HG03558 (cell line): ENCODE measurements at regions not wholly inside any gene's neighbourhood (a gene's known extent, or its start where the extent isn't known, plus 50 kb on each side); places are given as distances from the start of the nearest gene placed in this dataset.

Experiments
- ATAC-seq: cut with Tn5 transposase; IDR thresholded peaks from one replicate; pipeline ENCODE4 v1.9.1; 2021; ENCODE audit warnings: moderate number of reproducible peaks; ENCODE audit not compliant: unreplicated experiment; ENCODE audit errors: extremely low read depth

DNA sequence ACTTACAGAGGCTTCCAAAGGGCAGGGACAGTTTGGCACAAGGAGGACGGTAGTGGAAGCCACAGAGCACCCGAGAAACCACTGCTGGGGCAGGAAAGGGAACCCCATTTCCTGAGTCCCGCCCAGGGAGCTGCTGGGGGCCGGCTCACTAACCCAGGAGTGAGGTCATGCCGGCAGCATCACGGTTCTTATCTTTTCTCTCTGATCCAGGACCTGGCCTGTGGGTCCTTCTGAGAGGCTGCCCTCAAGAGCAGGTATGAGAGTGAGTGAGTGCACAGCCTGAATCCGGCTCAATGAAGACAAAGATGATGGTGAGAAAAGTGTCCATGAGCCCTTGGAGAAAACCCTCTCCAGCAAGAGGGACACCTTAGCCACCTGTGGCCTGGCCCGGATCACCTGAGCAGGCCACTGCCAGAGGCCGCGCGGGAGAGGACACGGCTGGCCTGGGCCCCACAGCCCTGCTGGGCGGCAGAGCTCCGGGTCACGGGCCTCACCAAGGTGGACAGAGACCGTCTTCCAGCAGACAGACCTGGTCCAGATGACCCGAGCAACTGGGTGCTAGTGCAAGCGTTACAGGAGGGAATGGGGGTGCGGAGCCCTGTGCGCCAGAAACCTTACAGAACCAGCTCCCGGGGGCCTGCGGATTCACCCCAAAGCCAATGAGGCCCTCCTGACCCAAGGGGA is 94.9 kb downstream of the RIPK4 start:
- no peak for ATAC-seq

DNA sequence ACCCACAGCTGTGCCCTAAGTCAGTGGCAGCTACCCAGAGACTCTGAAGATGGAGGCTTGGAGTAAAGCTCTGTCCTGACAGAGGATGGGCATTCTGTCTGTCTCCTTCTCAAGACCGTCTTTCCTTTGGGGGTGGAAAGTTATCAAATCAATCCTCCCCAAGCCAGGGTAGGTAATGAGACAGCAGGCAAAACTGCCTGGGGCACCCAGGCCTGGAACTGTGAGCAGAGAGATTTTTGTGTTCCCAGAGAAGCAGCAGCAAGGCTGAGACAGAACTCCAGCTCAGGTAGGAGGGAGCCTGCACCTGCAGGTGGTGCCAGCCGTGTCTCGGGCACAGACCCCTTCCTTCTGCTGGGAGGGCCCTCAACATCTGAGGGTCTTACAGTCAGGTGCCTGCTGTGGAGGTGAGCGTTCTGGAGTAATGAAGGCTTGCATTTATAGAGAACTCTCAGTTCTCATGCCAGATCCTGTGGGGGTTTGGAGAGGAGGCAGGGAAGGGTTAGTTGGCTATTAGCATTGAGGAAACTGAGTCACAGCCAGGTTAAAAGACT is 95.6 kb downstream of the RIPK4 start:
- no peak for ATAC-seq

DNA sequence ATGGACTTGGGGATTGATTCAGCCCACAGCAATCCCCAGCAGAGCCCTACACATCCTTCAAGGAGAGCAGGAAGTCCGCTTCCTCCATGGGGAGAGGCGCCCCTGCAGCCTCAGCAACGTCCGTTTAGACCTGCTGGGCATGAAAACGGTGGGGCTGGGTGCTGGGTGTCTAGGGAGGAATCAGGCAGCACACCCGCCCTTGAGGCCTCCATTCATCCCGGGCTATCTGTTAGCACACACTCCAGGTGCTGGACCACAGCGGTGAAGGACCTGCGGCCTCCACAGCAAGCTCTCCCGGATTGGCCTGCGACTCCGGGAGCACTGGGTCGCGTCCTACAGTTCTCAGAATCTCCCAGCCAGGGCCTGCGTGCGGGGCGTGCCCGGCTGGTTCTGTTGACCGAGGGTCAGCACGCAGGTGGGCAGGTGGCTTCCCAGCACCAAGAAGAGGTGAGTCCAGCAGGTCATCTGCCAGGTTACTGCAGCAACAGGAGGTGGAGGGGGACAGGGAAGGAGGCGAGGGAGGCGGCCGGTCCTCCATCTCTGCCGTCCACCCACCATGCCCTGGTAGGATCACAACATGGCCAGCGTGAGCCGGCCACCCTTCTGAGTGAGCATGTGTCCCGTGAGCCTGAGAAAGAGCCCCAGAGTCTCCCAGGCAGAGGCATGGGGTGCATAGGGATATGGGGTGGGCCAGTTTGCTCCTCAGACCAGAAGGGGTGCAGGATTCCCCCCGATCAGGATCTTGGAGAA is 96.6 kb downstream of the RIPK4 start:
- ATAC-seq = no peak

DNA sequence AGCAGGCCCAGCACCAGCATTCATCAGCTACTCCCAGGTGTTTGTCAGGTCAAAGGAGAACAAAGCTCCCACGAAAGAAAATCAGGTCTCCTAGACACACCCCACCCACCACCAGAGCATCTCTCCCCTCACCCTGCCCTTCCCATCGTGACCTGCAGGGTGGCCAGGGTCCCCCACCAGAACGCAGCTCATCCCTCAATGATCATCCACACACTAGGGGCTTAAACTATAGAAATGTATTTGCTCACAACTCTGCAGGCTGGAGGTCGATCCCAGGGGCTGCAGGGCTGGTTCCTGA is 97.4 kb downstream of the RIPK4 start:
- ATAC-seq = no peak

DNA sequence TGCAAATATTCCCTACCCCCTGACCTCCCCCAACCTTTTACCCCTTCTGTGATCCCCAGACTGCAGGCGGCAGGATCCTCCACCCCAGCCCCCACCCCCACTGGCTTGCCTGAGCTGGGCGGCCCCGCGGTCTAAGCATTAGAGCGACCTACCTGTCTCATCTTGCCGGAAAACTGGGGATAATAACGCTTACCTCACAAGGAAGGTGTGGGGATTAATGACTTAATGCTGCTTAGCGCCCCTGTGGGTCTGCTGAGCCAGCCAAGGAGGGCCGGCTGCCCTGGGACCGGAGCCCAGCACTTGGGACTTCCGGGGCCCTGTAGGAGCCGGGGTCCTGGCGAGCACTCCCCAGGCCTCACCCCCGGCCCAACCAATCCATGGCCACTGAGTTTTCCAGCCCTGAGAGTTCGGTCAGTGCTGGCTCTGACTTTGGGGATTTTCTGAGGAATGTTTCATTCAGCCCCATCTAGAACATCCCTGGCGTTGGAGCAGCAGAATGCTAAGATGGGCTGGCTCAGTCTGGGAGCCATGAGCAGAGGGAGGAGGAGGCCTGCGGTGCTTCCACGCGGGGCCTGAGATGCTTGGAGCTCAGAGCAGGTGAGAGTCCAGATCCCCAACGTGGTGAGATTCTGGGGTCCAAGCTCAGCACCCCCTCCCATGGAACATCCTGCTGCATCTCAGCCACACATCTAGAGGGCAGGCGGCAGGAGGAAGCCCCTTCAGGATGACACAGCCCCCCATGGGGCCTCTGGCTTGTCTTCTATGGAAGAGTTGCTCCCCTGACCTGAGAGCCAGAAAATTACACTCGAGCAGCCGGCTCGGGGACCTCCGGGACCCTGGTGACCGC is 97.9 kb downstream of the RIPK4 start:
- no peak for ATAC-seq

DNA sequence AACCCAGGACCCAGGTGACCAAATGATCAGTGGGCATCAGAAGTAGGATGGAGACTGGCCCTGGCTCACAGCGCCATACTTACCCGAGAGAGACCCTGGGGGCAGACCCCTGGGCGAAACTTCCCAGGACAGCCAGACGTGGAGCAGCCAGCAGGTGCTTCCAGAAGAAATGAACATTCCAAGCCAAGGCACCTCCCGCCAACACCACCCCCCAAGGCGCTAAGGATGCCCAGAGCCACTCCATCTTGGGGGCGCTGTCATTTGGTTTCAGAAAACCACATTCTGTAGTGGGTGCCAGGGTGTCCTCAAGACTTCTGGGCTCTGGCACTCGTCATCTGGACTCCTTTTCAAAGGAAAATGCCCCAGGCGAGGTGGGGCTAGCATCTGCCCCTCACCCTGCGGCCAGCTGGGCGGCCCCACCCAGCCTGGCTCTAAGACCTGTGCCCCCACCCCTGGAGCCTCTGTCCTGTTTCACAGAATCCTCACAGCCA is 98.8 kb downstream of the RIPK4 start:
- ATAC-seq = no peak

DNA sequence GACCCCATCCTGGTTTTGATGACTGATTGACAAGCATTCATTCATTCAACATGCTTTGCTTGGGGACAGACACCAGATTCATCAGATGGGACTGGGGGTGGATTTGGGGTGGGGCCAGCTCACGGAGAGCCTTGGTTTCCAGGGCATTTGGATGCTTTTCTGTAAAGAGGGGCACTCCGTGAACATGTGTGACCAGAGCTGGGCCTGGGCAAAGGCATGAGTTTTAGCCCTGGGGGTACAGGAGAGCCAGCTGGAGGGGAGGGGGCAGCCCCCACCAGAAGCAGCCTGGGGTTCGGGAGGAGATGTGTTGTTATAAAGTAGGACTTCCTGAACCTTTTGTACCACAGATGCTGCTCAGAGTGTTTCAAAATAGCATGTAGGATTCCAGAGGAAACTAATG is 99.7 kb downstream of the RIPK4 start:
- no peak for ATAC-seq

DNA sequence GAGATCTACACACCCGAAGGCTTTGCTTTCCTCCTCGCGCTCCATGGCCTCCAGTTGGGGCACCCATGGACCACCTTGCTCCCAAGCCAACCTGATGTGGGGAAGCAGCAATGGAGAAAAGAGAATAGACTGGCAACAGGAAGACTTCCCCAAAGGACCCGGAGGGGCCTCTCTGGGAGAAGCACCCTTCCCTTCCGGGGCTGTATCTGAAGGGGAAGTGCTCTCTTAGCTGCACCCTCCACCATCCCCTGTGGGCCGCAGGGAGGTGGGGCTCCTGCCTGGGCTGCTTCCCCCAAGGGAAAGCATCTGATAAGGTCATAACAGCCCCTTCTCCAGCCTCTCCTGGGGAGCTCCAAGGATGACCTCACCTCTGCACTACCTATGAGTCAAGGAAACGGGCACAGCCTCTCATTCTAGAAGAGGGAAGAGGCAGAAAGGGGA is 100.2 kb downstream of the RIPK4 start:
- no peak for ATAC-seq

DNA sequence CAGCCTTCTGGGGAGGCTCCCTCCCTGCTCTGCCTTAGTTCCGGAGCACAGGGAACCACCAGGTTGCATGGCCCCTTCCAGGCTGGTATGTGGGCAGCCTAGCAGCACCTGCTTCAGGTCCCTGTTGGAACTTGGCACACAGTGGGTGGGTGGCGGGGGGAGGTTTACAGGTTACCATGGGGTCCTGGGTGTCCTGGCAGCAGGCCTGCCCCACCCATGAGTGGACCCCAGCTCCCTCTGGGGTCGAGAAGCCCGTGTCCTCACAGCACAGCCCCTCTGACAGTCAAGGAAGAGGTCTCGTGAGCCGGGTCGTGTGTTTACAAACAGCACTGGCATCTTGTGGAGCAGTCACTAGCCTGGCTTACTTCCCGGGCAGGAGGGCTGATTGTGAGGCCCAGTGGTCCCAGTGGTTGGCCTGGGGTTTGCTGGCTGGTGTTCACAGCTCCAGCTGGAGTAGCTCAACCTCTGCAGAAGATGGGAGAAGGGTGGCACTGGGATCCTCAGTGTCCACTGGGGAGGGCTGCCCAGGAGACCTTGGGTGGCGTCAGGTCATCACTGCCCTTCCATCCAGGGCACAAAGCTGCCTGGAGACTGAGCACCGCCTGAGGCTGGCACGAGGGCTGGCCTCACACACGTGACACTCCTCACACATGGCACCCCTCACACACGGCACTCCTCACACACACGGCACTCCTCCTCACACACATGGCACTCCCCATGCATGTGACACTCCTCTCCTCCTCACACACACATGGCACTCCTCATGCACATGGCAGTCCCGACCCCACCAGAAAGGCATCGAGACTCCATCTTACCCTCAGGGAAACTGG is 100.9 kb downstream of the RIPK4 start:
- ATAC-seq = no peak

DNA sequence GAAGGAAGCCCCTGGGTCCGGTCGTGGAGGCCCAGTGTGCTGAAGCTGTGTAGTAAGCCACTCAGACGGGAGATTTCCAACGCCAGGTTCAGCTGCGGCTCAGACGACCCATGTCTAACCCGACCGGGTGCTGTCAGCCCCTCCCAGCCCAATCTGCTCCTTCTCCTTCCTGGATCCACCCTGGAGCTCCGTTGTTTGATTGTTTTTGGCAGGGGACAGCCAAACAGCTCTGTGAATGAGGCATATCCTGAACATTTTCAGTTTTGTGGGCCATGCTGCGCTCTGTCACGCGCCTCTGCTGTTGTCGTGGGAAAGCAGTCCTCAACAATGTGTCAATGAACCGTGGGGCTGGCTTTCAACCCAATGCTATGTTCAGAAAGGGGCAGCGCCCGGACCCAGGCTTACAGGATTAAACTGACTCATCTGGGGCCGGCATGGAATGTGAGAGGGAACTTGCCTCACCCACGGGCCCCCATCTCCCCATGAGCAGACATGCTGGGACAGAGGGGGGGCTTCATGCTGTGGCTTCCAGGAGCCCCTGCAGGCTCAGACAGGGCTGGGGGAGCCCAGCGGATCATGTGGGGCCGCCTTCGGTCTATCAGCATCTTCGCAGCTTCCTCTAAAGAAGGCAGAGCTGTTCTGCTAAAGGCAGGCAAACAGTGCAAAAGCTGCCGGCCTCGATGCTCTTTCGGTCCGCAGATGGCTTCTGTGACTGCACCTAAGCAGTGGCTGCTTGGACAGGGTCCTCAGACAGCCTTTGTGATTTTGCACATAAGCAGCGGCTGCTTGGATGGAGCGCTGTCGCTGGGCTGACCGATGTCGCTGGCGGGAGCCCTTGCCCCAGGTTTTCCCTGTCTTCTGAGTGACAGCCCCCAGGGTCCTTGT is 101.7 kb downstream of the RIPK4 start:
- no peak for ATAC-seq

DNA sequence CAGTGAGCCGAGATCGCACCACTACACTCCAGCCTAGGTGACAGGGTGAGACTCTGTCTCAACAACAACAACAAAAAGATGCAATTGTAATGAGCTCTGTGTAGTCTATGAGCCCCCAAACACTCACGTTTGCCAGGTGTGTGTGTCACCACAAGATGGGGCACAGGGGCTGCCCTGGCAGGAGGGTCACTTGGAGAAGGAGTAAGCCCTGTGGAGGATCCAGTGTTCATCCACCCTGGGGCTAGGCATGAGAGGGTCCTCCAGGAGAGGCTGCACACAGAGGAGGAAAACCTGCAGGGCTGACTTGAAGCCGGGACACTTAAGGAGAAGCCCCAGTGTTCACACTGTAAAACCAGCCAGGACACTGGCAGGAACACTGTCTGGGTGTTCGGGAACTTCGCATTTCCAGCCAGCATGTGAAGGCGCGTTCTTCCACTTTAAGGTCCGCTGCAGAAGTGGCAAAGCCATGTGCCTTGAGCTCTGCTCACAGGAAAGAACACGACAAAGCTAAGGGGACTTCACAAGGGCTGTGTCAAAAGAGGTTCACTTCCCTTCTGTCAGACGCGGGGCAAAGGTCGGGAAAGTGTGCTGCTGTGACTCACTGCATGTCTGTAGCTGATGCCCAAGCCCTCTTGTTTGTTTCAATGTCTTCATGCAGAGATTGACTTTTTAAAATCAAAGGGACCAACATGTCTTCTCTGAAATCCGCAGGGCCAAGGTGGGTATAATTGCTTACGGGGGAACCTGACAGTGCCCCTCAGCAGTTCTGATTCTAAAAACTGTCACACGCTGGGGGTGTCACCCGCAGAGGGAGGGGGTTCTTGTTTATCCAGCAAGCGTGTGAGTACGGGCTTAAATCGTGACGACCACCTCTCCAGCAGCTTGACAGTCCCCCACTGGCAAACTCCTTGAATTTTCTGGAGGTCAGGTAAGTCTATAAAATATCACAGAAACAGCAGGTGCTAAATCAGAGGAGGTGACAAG is 102.8 kb downstream of the RIPK4 start:
- no peak for ATAC-seq

DNA sequence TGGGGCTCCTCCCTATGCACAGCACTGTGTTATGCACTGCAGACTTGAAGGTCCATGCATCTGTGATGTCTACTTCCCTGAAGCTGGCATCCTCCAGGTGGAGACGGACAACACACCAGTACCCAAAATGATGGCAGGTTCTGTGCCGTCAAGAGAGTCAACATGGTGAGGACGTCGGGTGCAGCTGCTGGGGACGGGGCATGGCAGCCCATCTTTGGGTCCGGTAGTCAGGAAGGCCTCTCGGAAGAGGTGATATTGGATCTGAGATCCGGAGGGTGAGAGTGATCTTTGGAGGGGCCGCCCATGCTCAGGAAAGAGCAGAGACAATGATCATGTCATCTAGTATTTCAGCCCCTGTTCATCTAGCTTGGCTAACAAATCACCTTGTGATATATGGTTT is 104.1 kb downstream of the RIPK4 start:
- ATAC-seq = no peak

DNA sequence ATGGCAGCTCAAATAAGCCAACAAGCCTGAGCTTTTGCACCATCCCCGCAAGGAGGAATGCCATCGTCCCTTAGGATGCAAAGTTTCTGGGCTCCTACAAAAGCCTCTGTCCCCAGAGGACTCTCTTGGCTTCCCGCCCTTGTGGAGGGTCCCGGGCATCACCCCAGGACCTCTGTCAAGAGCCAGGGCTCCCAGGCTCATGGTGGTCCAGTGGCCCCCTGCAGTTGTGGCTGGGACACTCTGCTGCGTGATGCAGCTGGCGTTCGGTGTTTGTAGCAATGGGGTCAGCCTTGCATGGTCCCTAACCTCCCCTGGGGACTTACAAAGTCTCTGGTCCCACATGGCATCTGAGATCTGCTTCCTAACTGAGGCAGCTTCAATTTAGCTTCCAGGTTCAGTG is 104.7 kb downstream of the RIPK4 start:
- no peak for ATAC-seq

DNA sequence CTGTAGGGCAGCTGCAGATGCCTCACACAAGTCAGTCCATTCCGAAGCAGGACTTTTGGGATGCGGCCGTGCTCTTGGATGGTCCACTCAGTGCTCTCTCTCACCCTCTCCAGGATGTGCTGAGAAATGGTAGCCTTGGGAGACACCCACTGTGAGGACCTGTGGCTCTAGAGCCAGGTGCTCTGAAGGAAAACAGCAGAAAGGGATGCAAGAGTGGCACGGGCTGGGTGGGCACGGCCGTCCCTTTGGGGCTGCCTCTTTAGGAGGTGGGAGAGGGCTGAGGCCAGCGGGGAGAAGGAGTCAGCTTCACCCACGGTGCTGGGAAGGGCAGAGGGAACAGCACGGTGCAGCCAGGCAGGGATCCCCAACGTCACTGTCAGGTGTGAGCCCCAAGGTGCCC is 106.1 kb downstream of the RIPK4 start:
- ATAC-seq = no peak

DNA sequence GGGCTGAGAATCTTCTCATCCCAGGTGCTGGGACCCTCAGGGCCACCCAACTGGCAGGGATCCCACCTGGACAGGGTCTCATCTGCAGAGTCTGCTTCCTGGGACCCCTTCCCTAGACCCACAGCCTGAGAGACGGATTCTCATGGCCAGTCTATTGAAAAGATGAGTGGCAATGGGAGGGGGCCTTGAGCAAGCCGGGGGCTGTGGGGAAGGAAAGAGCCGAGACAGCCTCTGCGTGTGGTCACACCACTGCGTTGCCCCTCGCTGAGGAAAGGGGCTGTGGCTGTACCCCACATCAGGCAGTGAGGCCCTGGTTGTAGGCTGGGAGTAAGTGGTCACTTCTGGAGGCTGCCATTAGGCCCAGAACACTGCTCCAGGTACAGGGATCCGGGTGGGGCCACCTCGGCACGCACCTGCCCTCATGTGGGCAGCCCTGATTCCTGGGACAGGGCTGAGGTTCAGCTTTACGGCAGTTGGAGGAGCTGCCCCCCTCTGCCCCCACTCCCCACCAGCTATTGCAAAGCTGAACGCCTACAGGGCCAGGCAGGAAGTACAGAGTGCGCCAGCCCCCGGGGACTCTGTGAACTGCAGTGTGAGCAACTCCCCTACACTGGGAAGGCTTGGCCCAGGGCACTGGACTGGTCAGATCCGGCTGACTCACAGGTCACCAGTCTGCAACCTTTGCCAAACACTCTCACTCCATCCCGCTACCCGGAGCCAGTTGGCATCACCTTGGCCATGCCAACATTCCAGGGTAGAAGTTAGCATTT is 106.9 kb downstream of the RIPK4 start:
- ATAC-seq = no peak

DNA sequence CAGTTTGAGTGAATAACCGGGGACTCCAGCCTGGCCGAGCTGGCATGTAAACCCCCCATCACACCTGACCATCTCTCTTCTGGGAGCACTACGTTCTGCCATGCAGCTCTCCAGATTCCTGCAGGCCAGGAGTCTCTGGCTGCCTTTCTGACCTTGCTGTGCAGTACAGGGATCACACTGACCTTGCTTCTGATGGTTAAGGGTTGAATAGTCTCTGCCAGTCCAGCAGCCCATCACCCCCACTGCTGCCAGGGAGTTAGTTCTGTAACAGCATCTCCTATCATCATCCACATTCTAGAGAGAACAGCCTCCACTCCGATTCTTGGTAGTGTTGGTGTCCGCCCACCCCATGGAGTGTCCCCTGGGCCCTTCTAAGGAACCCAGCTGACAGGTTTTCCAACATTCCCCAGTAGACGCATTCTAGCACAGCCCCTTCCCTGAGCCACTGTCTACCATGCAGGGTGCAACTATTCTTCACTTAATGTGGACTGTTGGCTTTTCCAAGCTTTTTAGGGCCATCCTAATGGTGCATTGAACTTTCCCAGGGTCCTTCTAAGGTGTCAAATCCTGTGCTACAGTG is 109.8 kb downstream of the RIPK4 start:
- no peak for ATAC-seq

DNA sequence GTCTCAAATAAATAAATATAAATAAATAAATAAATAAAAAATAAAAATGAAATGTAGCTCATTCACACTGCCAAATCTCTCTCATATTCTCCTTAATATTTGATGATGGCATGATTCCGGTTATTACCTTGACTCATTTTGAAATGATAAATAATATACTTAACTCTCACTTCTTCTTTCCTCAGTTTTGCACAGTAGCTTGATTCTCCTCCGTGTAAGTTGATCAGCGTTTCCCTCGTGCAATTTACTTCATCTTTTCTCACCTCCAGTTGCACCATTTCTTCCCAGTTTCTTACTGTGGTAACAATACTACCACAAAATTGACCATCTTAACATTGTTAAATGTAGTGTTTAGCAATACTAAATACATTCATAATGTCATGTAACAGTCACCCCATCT is 111.6 kb downstream of the RIPK4 start:
- no peak for ATAC-seq
